ACC112 (cell line): ENCODE measurements at regions not wholly inside any gene's neighbourhood (a gene's known extent, or its start where the extent isn't known, plus 50 kb on each side); places are given as distances from the start of the nearest gene placed in this dataset.
"Not testable (repeated sequence)": the region's sequence is repeated elsewhere in the genome, so short reads cannot be mapped to it uniquely, and the experiment has no call there.

Experiments used
- H2AFZ ChIP-seq: fragments of 200-600 bp; sonication (generic); one replicate; pipeline ENCODE4 v1.6.0; 2017; ENCODE audit warnings: antibody characterized with exemption, low read length; ENCODE audit not compliant: unreplicated experiment
- H3K27ac ChIP-seq: fragments of 200-600 bp; sonication (generic); 2 replicates; pipeline ENCODE4 v1.5.1; 2014; ENCODE audit warnings: low read depth, mild to moderate bottlenecking, antibody characterized with exemption, low read length, moderate library complexity
- H3K27me3 ChIP-seq: fragments of 200-600 bp; sonication (generic); 2 replicates; pipeline ENCODE4 v1.6.1; 2014; ENCODE audit warnings: mild to moderate bottlenecking, antibody characterized with exemption, low read length, moderate library complexity, mixed read lengths; ENCODE audit not compliant: insufficient read depth
- H3K36me3 ChIP-seq: fragments of 200-600 bp; sonication (generic); 2 replicates; pipeline ENCODE4 v1.6.1; 2016; ENCODE audit warnings: mild to moderate bottlenecking, antibody characterized with exemption, low read length, moderate library complexity, mixed read lengths; ENCODE audit not compliant: insufficient read depth
- H3K4me1 ChIP-seq: fragments of 200-600 bp; sonication (generic); one replicate; pipeline ENCODE4 v1.6.1; 2016; ENCODE audit warnings: low read length, mixed read lengths; ENCODE audit not compliant: insufficient read depth, unreplicated experiment, control insufficient read depth
- H3K4me3 ChIP-seq: fragments of 200-600 bp; sonication (generic); 2 replicates; pipeline ENCODE4 v1.5.1; 2014; ENCODE audit warnings: mild to moderate bottlenecking, low read depth, low read length
- H3K79me2 ChIP-seq: fragments of 200-600 bp; sonication (generic); one replicate; pipeline ENCODE4 v1.6.0; 2016; ENCODE audit warnings: low read length; ENCODE audit not compliant: control insufficient read depth, unreplicated experiment, insufficient read depth

- H3K27ac ChIP-seq = peak overlapping the region; percentile 43; the same call in 1 of the 2 replicates
- H3K79me2 ChIP-seq, H3K4me1 ChIP-seq, H3K27me3 ChIP-seq, H2AFZ ChIP-seq, H3K36me3 ChIP-seq, H3K4me3 ChIP-seq: not testable (repeated sequence)
Observed at GRCh38 chr22:15786942-15787733, 97.3 kb downstream of the POTEH start.

- not testable (repeated sequence) for H2AFZ ChIP-seq, H3K4me3 ChIP-seq, H3K36me3 ChIP-seq, H3K27ac ChIP-seq, H3K79me2 ChIP-seq, H3K4me1 ChIP-seq, H3K27me3 ChIP-seq
Observed at GRCh38 chr22:15791557-15791956, 101.7 kb downstream of the POTEH start.

DNA sequence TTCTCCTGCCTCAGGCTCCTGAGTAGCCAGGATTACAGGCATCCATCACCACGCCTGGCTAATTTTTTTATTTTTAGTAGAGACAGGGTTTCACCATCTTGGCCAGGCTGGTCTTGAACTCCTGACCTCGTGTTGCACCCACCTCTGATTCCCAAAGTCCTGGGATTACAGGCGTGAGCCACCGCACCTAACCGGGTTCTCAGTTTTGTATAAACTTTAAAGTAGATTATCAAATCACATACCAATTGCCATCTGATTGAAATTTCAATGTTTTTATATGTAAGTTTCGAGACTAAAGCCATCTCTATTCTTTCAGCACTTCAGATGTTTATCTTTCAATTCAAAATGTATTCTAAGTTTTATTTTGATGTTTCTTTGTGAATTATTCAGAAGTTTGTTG, 110.1 kb downstream of the POTEH start:
- H3K36me3 ChIP-seq, H3K27me3 ChIP-seq, H3K4me3 ChIP-seq, H3K79me2 ChIP-seq, H3K27ac ChIP-seq, H3K4me1 ChIP-seq, H2AFZ ChIP-seq: not testable (repeated sequence)

GRCh38 chr22:15811141-15811540, 121.3 kb downstream of the POTEH start:
- H3K79me2 ChIP-seq, H3K4me3 ChIP-seq, H3K36me3 ChIP-seq, H3K4me1 ChIP-seq, H2AFZ ChIP-seq, H3K27ac ChIP-seq, H3K27me3 ChIP-seq: not testable (repeated sequence)

DNA sequence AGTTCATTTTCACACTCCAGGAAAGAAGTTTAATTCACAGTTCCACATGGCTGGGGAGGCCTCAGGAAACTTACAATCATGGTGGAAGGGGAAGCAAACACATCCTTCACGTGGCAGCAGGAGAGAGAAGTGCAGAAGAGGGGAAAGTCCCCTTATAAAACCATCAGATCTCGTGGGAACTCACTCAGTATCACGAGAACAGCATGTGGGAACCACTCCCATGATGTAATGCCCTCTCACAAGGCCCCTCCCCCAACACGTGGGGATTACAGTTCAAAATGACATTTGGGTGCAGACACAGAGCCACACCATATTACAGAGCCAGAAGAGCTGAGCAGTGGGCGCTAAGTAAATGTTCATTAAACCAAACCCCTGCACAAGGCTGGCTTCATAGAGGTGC, 126.0 kb downstream of the POTEH start:
- H3K36me3 ChIP-seq, H3K27me3 ChIP-seq, H3K4me1 ChIP-seq, H3K4me3 ChIP-seq, H3K79me2 ChIP-seq, H3K27ac ChIP-seq, H2AFZ ChIP-seq: not testable (repeated sequence)

- H3K4me3 ChIP-seq, H3K27me3 ChIP-seq, H3K79me2 ChIP-seq, H3K4me1 ChIP-seq, H2AFZ ChIP-seq, H3K27ac ChIP-seq, H3K36me3 ChIP-seq: not testable (repeated sequence)
Observed at GRCh38 chr22:15816470-15816869, 126.6 kb downstream of the POTEH start.

GRCh38 chr22:15817264-15817663, 127.4 kb downstream of the POTEH start:
- not testable (repeated sequence) for H3K4me3 ChIP-seq, H3K27me3 ChIP-seq, H3K4me1 ChIP-seq, H3K36me3 ChIP-seq, H3K79me2 ChIP-seq, H3K27ac ChIP-seq, H2AFZ ChIP-seq

DNA sequence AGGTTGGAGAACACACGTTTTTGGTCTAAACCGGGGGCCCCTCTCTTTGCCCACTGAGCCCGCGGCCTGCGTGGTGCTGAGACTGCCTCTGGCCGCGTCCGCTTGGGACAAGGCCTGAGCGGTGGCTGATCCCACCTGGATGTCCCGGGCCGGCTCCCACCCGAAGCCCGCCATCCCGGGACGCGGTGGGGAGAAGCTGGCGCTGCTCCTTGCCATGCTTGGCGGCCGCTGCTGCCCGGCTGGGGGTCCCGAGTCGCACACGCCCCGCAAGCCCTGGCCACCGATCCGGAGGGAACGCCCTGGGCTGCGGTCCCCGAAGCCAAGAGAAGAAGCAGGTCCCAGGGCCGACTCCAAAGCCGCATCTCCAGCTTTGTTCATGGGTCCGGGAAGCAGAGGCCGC, 130.1 kb downstream of the POTEH start:
- not testable (repeated sequence) for H2AFZ ChIP-seq, H3K27ac ChIP-seq, H3K79me2 ChIP-seq, H3K4me1 ChIP-seq, H3K4me3 ChIP-seq, H3K36me3 ChIP-seq, H3K27me3 ChIP-seq

- not testable (repeated sequence) for H3K4me3 ChIP-seq, H3K79me2 ChIP-seq, H3K27ac ChIP-seq, H3K27me3 ChIP-seq, H3K4me1 ChIP-seq, H2AFZ ChIP-seq, H3K36me3 ChIP-seq
Observed at GRCh38 chr22:15821088-15821487, 131.3 kb downstream of the POTEH start.

DNA sequence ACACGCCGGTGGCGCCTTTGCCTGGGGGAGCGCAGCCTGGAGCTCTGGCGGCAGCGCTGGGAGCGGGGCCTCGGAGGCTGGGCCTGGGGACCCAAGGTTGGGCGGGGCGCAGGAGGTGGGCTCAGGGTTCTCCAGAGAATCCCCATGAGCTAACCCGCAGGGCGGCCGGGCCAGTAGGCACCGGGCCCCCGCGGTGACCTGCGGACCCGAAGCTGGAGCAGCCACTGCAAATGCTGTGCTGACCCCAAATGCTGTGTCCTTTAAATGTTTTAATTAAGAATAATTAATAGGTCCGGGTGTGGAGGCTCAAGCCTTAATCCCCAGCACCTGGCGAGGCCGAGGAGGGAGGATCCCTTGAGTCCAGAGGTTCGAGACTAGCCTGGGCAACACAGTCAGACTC, 132.2 kb downstream of the POTEH start:
- H2AFZ ChIP-seq, H3K4me3 ChIP-seq, H3K27ac ChIP-seq, H3K79me2 ChIP-seq, H3K36me3 ChIP-seq, H3K27me3 ChIP-seq, H3K4me1 ChIP-seq: not testable (repeated sequence)

GRCh38 chr22:15823178-15823577, 133.4 kb downstream of the POTEH start:
- H3K79me2 ChIP-seq, H3K27ac ChIP-seq, H2AFZ ChIP-seq, H3K27me3 ChIP-seq, H3K4me3 ChIP-seq, H3K4me1 ChIP-seq, H3K36me3 ChIP-seq: not testable (repeated sequence)
